ENCODE measurements at regions not wholly inside any gene's neighbourhood (a gene's known extent, or its start where the extent isn't known, plus 50 kb on each side); places are given as distances from the start of the nearest gene placed in this dataset.

- no peak for DNase-seq (ENCODE audit: low read depth)
- in situ Hi-C loops (cut with HindIII; ENCODE audit: low pct_unique_long_range_greater_than_20kb, low sequenced_read_pairs) = no loop called here
Observed at GRCh38 chr6:84409911-84410310, 182.5 kb upstream of the CEP162 start.

GRCh38 chr6:84408028-84408427 is 180.6 kb upstream of the CEP162 start:
- DNase-seq (ENCODE audit: low read depth) = no peak
- in situ Hi-C loops (cut with HindIII; ENCODE audit: low pct_unique_long_range_greater_than_20kb, low sequenced_read_pairs) = no loop called here

DNA sequence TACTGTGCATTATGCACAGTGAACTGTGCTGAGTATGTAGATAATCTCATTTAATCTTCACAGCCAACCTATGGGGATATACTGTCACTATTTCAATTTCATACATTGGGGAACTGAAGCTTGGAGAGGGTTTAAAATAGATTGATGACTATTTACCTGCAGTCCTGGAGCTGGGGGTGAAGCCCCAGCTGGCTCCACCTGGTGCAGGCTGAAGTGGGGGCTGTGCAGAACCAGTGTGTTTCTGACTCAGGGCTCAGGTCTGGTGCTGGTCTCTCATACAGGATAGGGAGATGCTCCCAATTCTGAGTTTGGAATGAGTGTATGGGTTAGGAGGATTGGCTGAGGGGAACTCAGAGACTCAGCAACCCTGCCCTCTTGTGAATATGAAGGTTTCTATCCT is 176.1 kb upstream of the CEP162 start:
- in situ Hi-C loops (cut with HindIII; ENCODE audit: low pct_unique_long_range_greater_than_20kb, low sequenced_read_pairs) = no loop called here
- DNase-seq (ENCODE audit: low read depth) = no peak

DNA sequence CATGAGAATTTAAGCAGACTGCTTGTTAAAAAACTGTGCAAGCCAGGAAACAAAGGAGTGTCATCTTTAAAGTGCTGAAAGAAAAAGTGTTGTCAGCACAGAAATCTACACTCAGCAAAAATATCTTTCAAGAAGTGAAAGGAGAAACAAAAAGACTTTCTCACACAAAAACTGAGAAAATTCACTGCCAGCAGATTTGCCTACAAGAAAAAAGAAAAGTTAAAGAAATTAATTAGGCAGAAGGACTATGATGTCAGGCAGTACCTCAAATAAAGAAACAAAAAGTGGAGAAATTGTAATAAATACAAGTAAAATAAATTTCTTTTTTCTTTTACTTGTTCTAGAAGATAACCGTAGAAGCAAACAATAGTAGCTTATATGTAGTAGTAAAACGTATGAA is 171.6 kb upstream of the CEP162 start:
- in situ Hi-C loops (cut with HindIII; ENCODE audit: low pct_unique_long_range_greater_than_20kb, low sequenced_read_pairs) = no loop called here
- no peak for DNase-seq (ENCODE audit: low read depth)

GRCh38 chr6:84392261-84392660 is 164.8 kb upstream of the CEP162 start:
- DNase-seq (ENCODE audit: low read depth) = no peak
- in situ Hi-C loops (cut with HindIII; ENCODE audit: low pct_unique_long_range_greater_than_20kb, low sequenced_read_pairs) = no loop called here

DNA sequence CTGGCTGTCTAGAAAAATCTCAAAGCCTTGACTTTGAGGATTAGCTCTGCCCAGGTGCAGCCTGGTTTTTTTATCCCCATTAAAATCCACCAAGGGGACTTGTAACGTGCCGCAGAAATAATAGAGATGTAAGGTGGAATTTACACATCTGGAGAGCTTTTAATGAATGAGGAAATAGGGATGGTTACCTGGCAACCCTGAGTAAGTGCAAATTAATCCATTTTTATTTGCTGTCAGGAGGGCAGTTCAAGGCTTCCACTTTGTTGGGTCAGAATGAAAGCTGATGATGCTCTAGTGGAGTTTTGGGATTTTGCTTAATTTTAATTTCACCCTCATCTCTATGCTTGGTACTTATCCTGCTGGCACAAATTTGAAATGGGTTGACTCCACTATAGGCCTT is 163.4 kb upstream of the CEP162 start:
- in situ Hi-C loops (cut with HindIII; ENCODE audit: low pct_unique_long_range_greater_than_20kb, low sequenced_read_pairs) = no loop called here
- no peak for DNase-seq (ENCODE audit: low read depth)

GRCh38 chr6:84390334-84390733 is 162.9 kb upstream of the CEP162 start:
- DNase-seq (ENCODE audit: low read depth) = no peak
- in situ Hi-C loops (cut with HindIII; ENCODE audit: low pct_unique_long_range_greater_than_20kb, low sequenced_read_pairs) = no loop called here

DNA sequence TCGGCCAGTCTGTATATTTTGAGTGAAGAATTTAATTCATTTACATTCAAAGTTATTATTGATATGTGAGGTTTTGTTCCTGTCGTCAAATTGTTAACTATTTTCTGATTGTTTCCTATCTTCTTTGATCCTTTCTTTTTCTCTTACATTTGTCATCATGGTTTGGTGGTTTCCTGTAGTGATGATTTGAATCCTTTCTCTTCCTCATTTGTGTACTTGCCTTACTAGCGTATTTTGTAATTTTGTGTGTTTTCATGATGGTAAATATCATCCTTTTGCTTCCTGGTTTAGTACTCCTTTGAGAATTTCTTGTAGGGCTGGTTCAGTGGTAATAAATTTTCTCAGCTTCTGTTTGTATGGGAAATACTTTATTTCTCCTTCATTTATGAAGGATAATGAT is 151.7 kb upstream of the CEP162 start:
- in situ Hi-C loops (cut with HindIII; ENCODE audit: low pct_unique_long_range_greater_than_20kb, low sequenced_read_pairs) = no loop called here
- DNase-seq (ENCODE audit: low read depth) = no peak

GRCh38 chr6:84372290-84372689 is 144.8 kb upstream of the CEP162 start:
- no peak for DNase-seq (ENCODE audit: low read depth)
- in situ Hi-C loops (cut with HindIII; ENCODE audit: low pct_unique_long_range_greater_than_20kb, low sequenced_read_pairs) = no loop called here

- in situ Hi-C loops (cut with HindIII; ENCODE audit: low pct_unique_long_range_greater_than_20kb, low sequenced_read_pairs) = no loop called here
- DNase-seq (ENCODE audit: low read depth) = no peak
Observed at GRCh38 chr6:84371681-84372080, 144.2 kb upstream of the CEP162 start.

DNA sequence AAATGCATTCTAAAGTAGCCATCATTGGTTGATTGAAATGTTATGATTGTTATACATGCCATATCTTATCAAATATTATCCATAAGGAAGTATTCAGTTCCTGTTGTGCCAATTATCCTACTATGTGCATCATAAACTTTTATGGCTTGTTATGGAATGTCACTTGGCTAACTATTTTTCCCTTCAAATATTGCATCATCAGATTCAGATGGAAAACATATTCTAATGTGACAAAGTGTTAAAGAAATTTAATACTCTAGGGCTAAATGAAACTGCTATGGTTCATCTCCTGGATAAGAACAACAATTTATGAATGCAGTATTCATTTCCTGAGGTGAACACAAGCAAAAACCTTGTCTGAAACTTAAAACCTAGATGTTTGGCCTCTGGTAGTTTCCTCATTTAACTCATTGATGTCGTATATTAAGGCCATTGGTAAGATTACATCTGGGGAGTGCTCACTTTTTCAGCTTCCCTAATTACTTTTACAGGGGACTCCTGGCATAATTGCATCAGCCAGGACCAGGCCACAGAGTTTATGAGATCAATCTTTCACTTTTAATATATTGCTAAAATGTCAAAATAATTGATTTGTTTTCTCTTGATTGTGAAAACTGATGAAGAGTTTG is 134.9 kb upstream of the CEP162 start:
- no peak for DNase-seq (ENCODE audit: low read depth)
- in situ Hi-C loops (cut with HindIII; ENCODE audit: low pct_unique_long_range_greater_than_20kb, low sequenced_read_pairs) = no loop called here

DNA sequence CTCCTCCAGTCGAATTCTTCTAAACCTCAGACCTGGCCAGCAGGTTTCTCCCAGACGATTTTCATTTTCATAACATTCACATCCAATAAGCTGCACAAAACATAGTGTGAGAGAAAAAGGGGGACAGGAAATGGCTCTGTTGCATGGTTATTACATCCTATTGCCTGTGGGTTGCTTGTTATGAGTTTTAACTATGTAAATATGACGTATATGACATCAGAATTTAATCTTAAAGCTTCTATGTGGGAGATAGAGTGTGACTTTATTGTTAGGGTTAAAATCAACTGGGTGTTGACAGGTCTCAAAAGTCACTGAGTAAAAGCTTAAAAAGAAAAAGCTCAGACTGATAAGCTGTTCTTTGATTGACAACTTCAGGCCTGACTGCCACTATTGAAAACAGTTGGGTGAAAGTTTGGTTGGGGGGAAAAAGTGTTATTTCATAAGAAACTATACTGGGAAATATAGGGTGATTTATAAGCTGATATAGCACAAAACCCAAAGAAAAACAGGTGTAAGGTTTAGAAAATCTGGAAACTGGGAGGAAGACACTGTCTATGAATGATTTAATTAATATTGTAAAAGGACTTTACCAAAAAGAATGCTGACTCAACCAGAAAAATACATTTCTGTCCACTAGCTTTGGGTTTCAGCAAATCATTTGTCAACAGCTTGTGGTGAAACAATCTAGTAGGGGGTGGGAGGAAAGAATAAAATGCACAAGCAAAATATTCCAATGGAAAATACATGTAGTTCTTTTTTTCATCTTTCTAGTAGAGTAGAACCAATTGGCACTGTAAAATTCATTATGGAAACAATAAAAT is 134.1 kb upstream of the CEP162 start:
- DNase-seq (ENCODE audit: low read depth) = no peak
- in situ Hi-C loops (cut with HindIII; ENCODE audit: low pct_unique_long_range_greater_than_20kb, low sequenced_read_pairs) = no loop called here

- no peak for DNase-seq (ENCODE audit: low read depth)
Observed at GRCh38 chr6:84360039-84360438, 132.6 kb upstream of the CEP162 start.

DNA sequence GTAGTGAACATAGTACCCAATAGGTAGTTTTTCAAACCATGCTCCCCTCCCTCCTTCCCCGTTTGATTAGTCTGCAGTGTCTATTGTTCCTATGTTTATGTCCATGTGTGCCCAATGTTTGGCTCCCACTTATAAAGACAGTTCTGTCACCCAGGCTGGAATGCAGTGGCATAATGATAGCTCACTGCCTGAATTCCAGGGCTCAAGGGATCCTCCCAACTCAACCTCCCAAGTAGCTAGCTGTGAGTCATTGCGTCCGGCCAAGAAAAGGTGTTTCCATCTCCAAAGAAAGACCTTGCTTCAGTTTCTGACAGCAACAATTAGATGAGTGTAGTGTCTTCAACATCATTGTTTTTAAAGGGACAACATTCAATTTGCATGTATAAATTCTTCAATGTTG is 131.1 kb upstream of the CEP162 start:
- in situ Hi-C loops (cut with HindIII; ENCODE audit: low pct_unique_long_range_greater_than_20kb, low sequenced_read_pairs) = no loop called here
- no peak for DNase-seq (ENCODE audit: low read depth)

More at GRCh38 chr6:84360039-84360438, 132.6 kb upstream of the CEP162 start:
- in situ Hi-C loops (cut with HindIII; ENCODE audit: low pct_unique_long_range_greater_than_20kb, low sequenced_read_pairs) = no loop called here

GRCh38 chr6:84357631-84358030 is 130.2 kb upstream of the CEP162 start:
- no peak for DNase-seq (ENCODE audit: low read depth)
- in situ Hi-C loops (cut with HindIII; ENCODE audit: low pct_unique_long_range_greater_than_20kb, low sequenced_read_pairs) = no loop called here

DNA sequence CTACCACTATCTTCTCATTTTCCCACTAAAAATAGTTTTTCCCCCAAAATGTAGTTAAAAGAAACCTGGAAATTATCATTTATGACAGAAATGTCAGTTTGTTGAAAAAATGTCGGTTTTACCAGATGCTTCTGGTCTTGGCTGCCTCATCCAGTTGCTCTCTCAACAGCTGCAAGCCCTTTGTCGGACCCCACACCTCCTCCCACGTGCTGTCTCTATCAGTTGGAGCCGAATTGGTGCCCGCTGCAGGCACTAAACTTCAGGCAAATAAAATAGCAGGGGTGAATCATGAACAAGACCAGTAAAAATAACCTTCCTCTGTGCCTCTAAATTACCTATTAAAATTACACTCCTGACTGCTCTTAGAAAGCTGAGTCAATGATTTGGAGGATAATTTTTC is 129.5 kb upstream of the CEP162 start:
- DNase-seq (ENCODE audit: low read depth) = no peak
- in situ Hi-C loops (cut with HindIII; ENCODE audit: low pct_unique_long_range_greater_than_20kb, low sequenced_read_pairs) = no loop called here

GRCh38 chr6:84353459-84354423 is 126.3 kb upstream of the CEP162 start:
- in situ Hi-C loops (cut with HindIII; ENCODE audit: low pct_unique_long_range_greater_than_20kb, low sequenced_read_pairs) = no loop called here
- DNase-seq (ENCODE audit: low read depth) = no peak

- no peak for DNase-seq (ENCODE audit: low read depth)
- in situ Hi-C loops (cut with HindIII; ENCODE audit: low pct_unique_long_range_greater_than_20kb, low sequenced_read_pairs) = no loop called here
Observed at GRCh38 chr6:84350397-84350796, 123.0 kb upstream of the CEP162 start.

DNA sequence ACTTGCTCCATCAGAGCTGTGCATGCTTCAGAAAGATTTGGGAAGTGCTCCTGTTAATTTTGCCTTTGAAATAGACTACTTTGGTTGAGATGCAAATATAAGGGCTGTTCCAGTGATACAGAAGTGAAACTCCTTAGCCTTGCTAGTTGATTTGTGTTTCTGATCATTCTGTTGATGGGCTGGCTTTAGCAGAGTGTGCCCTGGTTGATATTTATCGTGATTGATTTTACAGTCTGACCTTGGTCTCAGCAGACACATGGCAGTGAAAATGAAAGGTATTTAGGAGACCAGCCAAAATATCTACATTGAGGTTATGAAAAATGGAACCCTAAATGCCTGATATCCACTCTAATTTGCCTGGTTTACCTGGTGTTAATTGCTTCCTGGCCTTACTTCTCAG is 122.1 kb upstream of the CEP162 start:
- in situ Hi-C loops (cut with HindIII; ENCODE audit: low pct_unique_long_range_greater_than_20kb, low sequenced_read_pairs) = no loop called here
- DNase-seq (ENCODE audit: low read depth) = no peak
